ENCODE measurements at regions not wholly inside any gene's neighbourhood (a gene's known extent, or its start where the extent isn't known, plus 50 kb on each side); places are given as distances from the start of the nearest gene placed in this dataset.

DNA sequence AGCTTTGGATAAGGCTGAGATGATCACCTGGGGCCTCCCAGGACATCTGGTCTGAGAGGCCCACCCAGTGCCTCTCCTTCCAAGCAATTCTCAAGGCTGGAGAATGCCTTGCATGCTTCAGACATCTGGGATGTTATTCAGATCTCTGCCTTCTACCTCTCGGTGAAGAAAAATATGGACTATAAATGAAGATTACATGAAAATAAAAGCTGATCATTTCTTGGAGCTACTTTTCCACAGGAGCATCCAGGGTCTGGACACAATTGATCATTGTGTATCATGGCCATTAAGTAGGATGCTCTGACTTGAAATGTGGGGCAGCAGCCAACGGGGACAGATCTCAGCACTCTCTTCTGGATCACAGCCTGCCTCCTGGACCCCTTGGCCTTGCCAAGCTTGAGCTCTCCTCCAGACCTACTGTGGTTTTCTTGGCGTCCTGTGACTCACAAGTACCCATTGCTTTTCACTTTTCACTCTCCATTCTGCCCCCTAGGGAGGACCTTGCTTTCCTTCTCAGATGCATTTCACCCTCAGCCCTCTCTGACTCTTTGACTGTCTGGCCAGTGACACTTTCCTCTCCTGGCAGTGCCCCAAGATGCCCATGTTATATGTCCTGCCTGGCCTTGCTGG, 203.1 kb downstream of the INSIG2 start:
- TF ChIP-seq, protein P1, sequence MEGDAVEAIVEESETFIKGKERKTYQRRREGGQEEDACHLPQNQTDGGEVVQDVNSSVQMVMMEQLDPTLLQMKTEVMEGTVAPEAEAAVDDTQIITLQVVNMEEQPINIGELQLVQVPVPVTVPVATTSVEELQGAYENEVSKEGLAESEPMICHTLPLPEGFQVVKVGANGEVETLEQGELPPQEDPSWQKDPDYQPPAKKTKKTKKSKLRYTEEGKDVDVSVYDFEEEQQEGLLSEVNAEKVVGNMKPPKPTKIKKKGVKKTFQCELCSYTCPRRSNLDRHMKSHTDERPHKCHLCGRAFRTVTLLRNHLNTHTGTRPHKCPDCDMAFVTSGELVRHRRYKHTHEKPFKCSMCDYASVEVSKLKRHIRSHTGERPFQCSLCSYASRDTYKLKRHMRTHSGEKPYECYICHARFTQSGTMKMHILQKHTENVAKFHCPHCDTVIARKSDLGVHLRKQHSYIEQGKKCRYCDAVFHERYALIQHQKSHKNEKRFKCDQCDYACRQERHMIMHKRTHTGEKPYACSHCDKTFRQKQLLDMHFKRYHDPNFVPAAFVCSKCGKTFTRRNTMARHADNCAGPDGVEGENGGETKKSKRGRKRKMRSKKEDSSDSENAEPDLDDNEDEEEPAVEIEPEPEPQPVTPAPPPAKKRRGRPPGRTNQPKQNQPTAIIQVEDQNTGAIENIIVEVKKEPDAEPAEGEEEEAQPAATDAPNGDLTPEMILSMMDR (IDR thresholded peaks at IDR 0.05), result no peak
- Histone ChIP-seq H3K27me3 (ENCODE audit: control insufficient read depth, insufficient read depth, low read length) (no peaks in the 10 kb centered on the region), H3K9me3 (ENCODE audit: control insufficient read depth, low read length) (no peaks in the 10 kb centered on the region), H3K36me3 (ENCODE audit: control insufficient read depth, insufficient read depth, low read length) (no peaks in the 10 kb centered on the region), H3K4me3 (ENCODE audit: low read depth, low read length) (no peak overlapping the region), H3K79me2 (no peaks in the 10 kb centered on the region), H3K4me1 (no peaks in the 10 kb centered on the region), H3K4me2 (ENCODE audit: low read length) (no peak overlapping the region), H3K27ac (no peak overlapping the region), H2AFZ (no peak overlapping the region), H3K9ac (no peak overlapping the region)

DNA sequence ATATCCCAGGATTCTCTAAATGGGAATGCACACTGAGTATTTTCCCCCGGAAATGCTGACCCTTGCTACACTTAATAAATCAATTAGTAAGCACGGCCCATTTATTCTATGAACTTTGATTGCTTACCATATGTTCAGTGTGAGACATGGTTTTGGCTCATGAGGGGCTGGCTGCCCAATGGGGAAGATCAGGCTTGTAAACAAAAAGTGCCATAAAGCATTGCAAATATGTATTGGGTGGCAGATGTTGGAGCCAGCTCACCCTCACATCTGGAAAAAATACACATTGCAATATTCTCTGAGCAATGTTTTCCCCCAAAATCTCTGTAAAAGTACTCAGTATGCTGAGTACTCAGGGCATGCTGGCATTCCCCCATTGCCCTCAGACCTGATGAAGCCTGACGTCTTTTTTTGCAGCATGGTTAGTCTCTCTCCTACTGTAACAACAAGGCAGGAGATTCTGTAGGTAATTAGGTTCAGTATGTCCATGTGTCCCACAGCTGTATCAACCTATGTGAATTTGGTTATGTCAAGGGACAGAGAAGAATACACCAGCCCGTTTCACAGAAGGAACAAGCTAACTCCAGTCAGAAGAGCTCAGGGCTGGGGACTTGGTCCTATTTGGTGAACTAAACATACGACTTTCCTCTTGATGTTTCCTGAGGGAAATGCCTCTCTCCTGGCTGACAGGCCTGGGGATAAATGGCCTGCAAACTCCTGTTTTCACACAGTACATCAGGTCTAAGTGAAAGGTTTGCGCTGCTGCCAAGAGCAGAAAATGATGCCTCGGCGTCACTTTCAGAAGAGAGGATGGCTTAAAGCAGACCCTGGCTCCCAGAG, 202.4 kb downstream of the INSIG2 start:
- Histone ChIP-seq H3K27ac (no peak overlapping the region), H3K9me3 (ENCODE audit: control insufficient read depth, low read length) (no peaks in the 10 kb centered on the region)
- TF ChIP-seq, protein P1 (IDR thresholded peaks at IDR 0.05), result no peak

DNA sequence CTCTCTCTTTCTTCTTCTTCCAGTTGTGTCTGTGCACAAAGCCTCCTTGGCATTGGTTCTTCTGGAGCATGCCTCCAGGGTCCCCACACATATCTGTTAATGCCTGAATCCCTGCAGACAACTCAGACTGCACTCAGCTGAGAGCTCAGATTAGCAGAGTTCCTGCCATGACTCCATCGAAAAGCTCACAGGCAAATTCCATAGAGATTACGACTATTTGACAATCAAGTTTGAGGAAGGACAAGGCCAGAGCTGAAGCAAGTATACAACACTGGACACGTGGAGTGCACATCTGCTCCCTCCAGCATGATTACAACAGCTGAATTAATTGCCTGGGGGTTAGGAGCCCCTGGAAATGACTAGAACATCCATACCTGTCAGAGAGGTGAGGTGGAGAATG, 190.7 kb downstream of the INSIG2 start:
- TF ChIP-seq, protein P1 (IDR thresholded peaks at IDR 0.05), result no peak
- Histone ChIP-seq H3K9ac (no peak overlapping the region), H3K79me2 (no peaks in the 10 kb centered on the region), H3K4me2 (ENCODE audit: low read length) (no peak overlapping the region), H3K9me3 (ENCODE audit: control insufficient read depth, low read length) (no peaks in the 10 kb centered on the region), H2AFZ (no peak overlapping the region), H3K27ac (no peak overlapping the region), H3K27me3 (ENCODE audit: control insufficient read depth, insufficient read depth, low read length) (no peaks in the 10 kb centered on the region), H3K4me3 (ENCODE audit: low read depth, low read length) (no peak overlapping the region), H3K4me1 (no peaks in the 10 kb centered on the region), H3K36me3 (ENCODE audit: control insufficient read depth, insufficient read depth, low read length) (no peaks in the 10 kb centered on the region)

More for the DNA sequence above, 202.4 kb downstream of the INSIG2 start:
- Histone ChIP-seq H3K79me2 (no peaks in the 10 kb centered on the region), H3K9ac (no peak overlapping the region), H3K4me2 (ENCODE audit: low read length) (no peak overlapping the region), H2AFZ (no peak overlapping the region), H3K4me1 (no peaks in the 10 kb centered on the region), H3K36me3 (ENCODE audit: control insufficient read depth, insufficient read depth, low read length) (no peaks in the 10 kb centered on the region), H3K4me3 (ENCODE audit: low read depth, low read length) (no peak overlapping the region), H3K27me3 (ENCODE audit: control insufficient read depth, insufficient read depth, low read length) (no peaks in the 10 kb centered on the region)

DNA sequence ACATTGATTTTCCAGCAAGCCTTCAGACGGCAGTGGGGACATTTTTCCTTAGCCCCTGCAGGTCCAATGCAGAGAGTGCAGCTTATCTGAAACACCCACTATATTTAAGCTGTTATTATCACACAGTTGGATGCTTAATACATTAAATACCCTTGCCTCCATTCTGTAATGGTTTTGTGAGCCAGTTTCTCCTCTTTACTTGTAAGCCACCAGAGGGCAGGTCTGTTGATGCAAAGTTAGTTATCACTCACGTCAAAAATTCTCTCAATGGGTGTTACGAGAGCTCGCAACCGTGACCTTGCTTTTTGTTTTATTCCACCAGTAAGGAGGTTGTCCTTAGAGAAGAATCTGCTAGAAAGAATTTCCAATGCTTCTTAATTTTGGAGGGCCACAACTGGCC, 189.8 kb downstream of the INSIG2 start:
- Histone ChIP-seq H3K4me3 (ENCODE audit: low read depth, low read length) (no peak overlapping the region), H2AFZ (no peak overlapping the region), H3K9ac (no peak overlapping the region), H3K27me3 (ENCODE audit: control insufficient read depth, insufficient read depth, low read length) (no peaks in the 10 kb centered on the region), H3K9me3 (ENCODE audit: control insufficient read depth, low read length) (no peaks in the 10 kb centered on the region), H3K27ac (no peak overlapping the region), H3K4me1 (no peaks in the 10 kb centered on the region), H3K79me2 (no peaks in the 10 kb centered on the region), H3K36me3 (ENCODE audit: control insufficient read depth, insufficient read depth, low read length) (no peaks in the 10 kb centered on the region), H3K4me2 (ENCODE audit: low read length) (no peak overlapping the region)
- TF ChIP-seq, protein P1 (IDR thresholded peaks at IDR 0.05), result no peak

Data from parathyroid adenoma (tissue), 2 donors.